ACC112 (cell line): ENCODE measurements at regions not wholly inside any gene's neighbourhood (a gene's known extent, or its start where the extent isn't known, plus 50 kb on each side); places are given as distances from the start of the nearest gene placed in this dataset.

Source experiments
- H2AFZ ChIP-seq: fragments of 200-600 bp; sonication (generic); one replicate; pipeline ENCODE4 v1.6.0; 2017; ENCODE audit warnings: antibody characterized with exemption, low read length; ENCODE audit not compliant: unreplicated experiment
- H3K27ac ChIP-seq: fragments of 200-600 bp; sonication (generic); 2 replicates; pipeline ENCODE4 v1.5.1; 2014; ENCODE audit warnings: low read depth, mild to moderate bottlenecking, antibody characterized with exemption, low read length, moderate library complexity
- H3K27me3 ChIP-seq: fragments of 200-600 bp; sonication (generic); 2 replicates; pipeline ENCODE4 v1.6.1; 2014; ENCODE audit warnings: mild to moderate bottlenecking, antibody characterized with exemption, low read length, moderate library complexity, mixed read lengths; ENCODE audit not compliant: insufficient read depth
- H3K36me3 ChIP-seq: fragments of 200-600 bp; sonication (generic); 2 replicates; pipeline ENCODE4 v1.6.1; 2016; ENCODE audit warnings: mild to moderate bottlenecking, antibody characterized with exemption, low read length, moderate library complexity, mixed read lengths; ENCODE audit not compliant: insufficient read depth
- H3K4me1 ChIP-seq: fragments of 200-600 bp; sonication (generic); one replicate; pipeline ENCODE4 v1.6.1; 2016; ENCODE audit warnings: low read length, mixed read lengths; ENCODE audit not compliant: insufficient read depth, unreplicated experiment, control insufficient read depth
- H3K4me3 ChIP-seq: fragments of 200-600 bp; sonication (generic); 2 replicates; pipeline ENCODE4 v1.5.1; 2014; ENCODE audit warnings: mild to moderate bottlenecking, low read depth, low read length
- H3K79me2 ChIP-seq: fragments of 200-600 bp; sonication (generic); one replicate; pipeline ENCODE4 v1.6.0; 2016; ENCODE audit warnings: low read length; ENCODE audit not compliant: control insufficient read depth, unreplicated experiment, insufficient read depth

DNA sequence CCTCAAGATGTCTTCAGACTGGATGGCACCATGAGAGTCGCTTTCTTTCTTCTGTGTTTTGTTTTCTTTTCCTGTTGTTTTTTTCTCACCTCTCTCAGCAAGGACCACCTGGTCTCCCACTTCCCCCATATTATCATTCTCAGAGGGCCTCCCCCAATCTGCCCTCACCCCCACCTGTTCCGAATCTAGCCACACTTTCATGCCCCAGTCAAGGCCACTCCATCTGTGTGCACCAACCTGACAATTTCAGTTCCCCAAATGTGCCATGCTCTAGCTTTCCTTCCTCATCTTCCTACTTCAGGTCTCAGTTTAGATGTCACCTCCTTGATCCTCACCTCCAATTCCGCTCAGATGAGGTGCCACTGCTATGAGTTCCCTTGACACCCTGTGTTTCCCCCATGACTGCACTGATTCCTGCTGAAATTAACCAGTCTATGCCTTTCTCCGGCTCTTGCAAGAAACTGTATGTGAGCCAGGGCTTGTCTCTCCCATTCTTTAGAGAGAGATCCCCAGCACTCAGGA lies 146.2 kb downstream of the PLPP3 start:
- no peak overlapping the region for H2AFZ ChIP-seq
- no peak overlapping the region for H3K4me3 ChIP-seq
- peaks cover 4% of the 10 kb centered on the region for H3K4me1 ChIP-seq
- H3K79me2 ChIP-seq: no peaks in the 10 kb centered on the region
- H3K27ac ChIP-seq: no peak overlapping the region
- no peaks in the 10 kb centered on the region for H3K36me3 ChIP-seq
- H3K27me3 ChIP-seq: no peaks in the 10 kb centered on the region

DNA sequence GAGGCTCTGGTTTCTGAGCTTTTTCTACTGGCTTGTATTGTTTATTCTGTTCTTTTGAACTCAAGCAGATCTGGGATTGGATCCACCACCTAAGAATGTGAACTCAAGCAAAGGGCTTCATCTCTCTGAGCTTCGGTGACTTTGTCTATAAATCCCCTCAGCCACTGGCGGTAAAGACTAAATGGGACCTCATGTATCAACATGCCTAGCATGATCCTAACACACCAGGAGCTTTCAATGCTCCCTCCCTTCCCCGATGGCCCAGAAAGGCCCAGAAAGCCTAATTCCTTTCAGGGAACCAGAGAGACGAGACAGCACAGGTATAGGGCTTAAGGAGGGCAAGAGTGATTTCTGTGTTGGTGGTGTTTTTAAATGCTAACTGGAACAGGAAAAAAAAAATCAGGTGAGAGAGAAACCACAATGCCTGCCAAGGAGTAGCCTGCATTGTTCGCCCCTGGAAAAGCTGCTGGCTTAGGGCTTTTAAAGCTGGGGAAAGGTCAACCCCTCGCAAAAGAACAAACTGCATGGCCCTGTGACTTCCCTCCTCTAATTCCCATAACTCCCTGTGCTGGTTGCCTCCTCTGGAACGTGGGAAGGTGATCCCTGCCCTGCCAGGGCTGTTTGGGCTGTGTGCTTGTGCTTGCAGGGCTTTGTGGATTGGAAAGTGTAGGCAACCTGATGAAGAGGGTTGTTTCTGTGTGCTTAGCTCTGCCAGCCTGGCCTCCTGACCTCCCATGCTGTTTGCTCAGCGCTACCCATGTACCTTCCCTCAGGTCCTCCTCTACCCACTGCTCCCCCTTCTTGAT lies 147.0 kb downstream of the PLPP3 start:
- Histone ChIP-seq H3K79me2 (no peaks in the 10 kb centered on the region), H3K4me1 (no peaks in the 10 kb centered on the region), H3K4me3 (no peak overlapping the region), H3K27ac (no peak overlapping the region), H3K27me3 (no peaks in the 10 kb centered on the region), H2AFZ (no peak overlapping the region), H3K36me3 (no peaks in the 10 kb centered on the region)

DNA sequence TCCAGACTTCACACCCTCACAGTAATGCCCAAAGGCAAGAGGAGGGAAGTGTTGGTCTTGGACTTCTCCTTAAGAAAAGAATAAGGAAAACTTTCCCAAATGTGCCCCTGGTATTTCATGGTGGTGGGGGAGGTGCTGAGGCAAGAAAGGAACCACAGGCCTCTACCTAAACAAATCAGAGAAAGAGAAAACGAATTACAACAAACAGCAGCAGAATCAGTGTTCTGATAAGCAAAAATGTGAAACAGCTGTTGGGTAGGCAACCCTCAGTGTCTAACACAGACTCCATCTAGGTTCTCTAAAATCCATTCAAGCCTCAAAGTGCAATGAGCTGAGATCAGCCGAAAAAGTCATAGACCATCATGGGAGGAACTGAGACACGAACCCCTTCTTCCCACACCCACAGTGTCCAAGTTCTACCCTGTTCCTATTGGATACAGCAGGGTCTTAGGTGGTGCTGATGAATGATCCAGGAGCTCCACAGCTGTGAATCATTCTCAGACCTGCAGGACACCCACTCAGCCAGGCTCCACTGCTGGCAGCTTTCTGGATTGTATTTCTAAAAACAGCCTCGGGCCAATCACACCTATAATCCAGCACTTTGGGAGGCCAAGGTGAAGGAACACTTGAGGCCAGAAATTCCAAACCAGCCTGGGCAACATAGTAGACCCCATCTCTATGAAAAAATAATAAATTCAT lies 149.1 kb downstream of the PLPP3 start:
- no peak overlapping the region for H2AFZ ChIP-seq
- no peak overlapping the region for H3K4me3 ChIP-seq
- no peaks in the 10 kb centered on the region for H3K27me3 ChIP-seq
- no peaks in the 10 kb centered on the region for H3K36me3 ChIP-seq
- no peaks in the 10 kb centered on the region for H3K79me2 ChIP-seq
- H3K4me1 ChIP-seq: peaks cover 6% of the 10 kb centered on the region
- H3K27ac ChIP-seq: no peak overlapping the region

DNA sequence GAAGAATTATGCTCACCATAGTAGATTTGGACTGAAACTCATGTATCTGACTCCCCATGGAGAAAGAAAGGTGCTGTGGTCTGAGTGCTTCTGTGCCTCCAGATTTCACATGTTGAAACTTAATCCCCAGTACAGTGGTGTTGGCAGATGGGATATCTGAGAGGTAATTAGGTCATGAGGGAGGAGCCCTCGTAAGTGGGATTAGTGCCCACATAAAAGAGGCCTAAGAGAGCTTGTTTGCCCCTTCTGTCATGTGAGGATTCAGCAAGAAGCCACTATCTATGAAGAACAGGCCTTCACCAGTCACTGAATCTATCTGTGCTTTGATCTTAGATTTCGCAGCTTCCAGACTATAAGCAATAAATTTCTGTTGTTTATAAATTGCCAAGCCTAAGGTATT lies 150.1 kb downstream of the PLPP3 start:
- Histone ChIP-seq H3K27me3 (no peaks in the 10 kb centered on the region), H3K4me1 (peaks cover 12% of the 10 kb centered on the region), H3K79me2 (no peaks in the 10 kb centered on the region), H3K36me3 (no peaks in the 10 kb centered on the region), H3K27ac (no peak overlapping the region), H2AFZ (no peak overlapping the region), H3K4me3 (no peak overlapping the region)

DNA sequence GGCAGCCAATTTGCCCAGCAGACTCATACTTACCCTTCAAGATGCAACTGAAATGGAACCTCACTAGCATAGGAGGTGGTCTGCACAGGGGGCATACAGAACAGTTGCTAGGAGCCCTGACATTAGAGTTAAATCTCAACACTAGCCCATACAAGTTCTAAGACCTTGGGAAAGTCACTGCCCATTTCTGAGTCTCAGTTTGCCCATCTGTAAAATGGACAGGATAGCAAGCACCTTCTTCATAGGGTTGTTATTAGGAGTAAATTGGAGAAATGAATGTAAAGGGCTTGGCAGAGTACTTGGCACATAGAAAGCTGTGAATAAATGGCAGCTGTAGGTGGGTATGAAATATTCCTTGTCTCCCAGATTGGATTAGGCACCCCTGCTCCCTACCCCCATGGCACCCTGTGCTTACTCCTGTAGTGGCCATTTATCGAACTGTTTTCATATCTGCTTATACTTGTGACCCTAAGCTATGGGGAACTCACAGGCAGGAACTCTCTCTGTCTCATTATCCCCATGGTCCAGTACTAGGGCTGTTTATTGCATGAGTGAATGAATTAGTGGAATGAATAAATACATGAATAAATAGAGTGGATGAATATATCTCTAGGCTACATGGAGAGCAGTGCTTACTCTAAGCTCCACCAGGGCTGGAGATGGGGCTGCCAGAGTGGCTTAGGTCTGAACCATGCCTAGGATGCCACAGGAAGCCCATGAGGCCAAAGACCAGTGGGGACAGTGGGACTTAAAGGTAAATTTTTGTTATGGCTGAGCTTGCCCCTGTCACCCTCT lies 152.6 kb downstream of the PLPP3 start:
- H3K79me2 ChIP-seq: no peaks in the 10 kb centered on the region
- no peaks in the 10 kb centered on the region for H3K36me3 ChIP-seq
- no peaks in the 10 kb centered on the region for H3K27me3 ChIP-seq
- no peak overlapping the region for H3K4me3 ChIP-seq
- no peak overlapping the region for H3K27ac ChIP-seq
- no peak overlapping the region for H2AFZ ChIP-seq
- H3K4me1 ChIP-seq: peaks cover 12% of the 10 kb centered on the region

DNA sequence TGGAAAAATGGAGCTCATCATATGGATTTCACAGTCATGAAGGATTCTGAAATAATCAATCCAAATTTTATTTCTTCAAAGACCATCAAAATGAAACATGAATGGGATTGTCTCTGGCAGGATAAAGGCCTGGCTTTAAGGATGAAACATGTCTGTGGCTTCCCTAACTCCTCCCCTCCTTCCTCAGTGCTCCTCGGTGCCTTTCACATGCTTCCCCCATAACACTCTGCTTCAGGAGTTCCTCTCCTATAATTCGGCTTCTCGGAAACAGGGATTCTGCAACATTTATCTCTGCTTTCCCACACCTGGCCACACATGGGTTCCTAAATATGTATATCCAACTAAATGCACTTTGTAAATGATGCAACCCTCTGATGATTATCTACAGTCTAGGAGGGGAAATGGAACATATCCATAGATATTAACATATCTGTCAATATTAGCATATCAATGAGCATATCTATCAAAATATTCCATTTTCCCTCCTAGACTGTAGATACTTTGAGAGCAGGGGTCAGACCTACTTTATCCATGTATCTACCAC lies 153.8 kb downstream of the PLPP3 start:
- Histone ChIP-seq H3K27ac (no peak overlapping the region), H3K4me1 (peaks cover 12% of the 10 kb centered on the region), H3K79me2 (no peaks in the 10 kb centered on the region), H3K27me3 (no peaks in the 10 kb centered on the region), H2AFZ (no peak overlapping the region), H3K36me3 (no peaks in the 10 kb centered on the region), H3K4me3 (no peak overlapping the region)

DNA sequence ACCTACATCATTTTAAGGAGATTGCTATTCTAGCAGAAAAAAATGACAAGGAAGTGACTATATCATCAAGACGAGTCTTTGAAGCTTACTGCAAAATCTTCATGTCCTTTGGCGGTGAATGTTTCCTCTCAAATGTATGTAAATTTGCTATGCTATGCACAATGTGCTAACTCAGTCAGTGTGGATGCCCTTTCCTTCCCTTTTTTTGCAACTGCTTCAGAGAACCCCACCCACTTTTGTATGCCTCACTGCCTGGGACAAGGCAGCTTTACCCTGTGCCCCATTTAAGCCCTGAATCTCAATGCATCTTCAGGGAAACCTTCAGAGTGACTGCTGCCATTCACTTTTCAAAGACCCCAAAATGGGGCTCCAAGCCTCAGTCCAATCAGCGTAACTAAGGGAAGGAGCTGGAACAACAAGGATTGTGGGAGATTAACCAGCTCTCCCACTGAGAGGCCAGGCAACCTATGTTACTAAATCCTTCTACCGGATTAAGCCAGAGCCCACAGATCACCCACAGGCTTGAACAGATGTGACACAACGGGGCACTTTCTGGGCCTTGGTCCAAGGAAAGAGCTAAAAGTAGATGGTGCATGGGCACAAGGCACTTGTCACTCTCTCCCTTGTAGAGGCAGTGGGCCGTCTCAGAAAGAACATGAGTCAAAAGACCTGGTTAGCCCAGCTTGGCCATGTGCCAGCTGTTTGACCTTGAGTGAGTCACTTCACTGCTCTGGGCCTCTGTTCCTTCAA lies 154.4 kb downstream of the PLPP3 start:
- H3K79me2 ChIP-seq: no peaks in the 10 kb centered on the region

DNA sequence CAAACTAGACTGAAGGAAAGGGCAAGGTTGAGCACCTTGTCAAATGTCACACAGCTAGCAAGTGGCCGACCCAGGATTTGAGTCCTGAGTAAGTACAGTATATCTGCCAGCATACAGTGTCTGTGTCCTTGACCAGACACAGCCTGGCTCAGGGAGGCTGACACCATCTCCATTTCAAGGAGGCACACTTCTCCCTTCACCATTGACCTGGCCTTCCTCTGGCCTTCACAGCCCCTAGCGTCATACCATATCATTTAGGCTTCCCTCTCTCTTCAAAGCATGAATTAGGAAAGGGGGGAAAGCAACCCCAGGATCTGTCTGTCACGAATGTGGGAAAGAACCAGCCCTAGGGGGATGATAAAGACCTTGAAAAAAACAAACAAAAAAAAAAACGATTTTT lies 155.6 kb downstream of the PLPP3 start:
- H3K4me1 ChIP-seq: peaks cover 12% of the 10 kb centered on the region

More for the DNA sequence above, 154.4 kb downstream of the PLPP3 start:
- Histone ChIP-seq H3K36me3 (no peaks in the 10 kb centered on the region), H3K27me3 (no peaks in the 10 kb centered on the region), H3K27ac (no peak overlapping the region), H3K4me3 (no peak overlapping the region), H3K4me1 (peaks cover 12% of the 10 kb centered on the region), H2AFZ (no peak overlapping the region)

DNA sequence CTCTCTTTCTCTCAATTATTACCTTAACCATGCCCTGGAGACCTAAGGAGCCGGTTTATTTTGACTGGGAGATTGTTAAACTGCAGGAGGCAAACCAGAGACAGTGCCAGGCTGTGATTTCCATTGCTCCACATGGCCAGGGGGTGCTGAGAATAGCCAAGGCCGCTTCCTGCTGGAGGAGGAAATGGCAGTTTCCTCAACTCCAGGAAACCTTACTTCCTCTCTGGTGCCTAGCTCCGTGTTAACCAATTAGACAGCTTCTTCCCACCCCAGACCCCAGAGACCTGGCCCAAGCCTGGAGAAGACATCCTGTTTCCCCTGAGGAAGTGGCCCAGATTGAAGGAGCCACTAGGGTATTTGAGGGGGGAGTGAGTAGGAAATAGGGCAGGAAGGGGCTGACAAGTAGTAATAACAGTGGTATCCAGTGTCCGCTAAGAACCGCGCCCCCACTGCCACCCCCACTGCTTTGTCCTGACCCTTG lies 161.2 kb downstream of the PLPP3 start:
- no peaks in the 10 kb centered on the region for H3K79me2 ChIP-seq
- no peak overlapping the region for H3K4me3 ChIP-seq
- no peak overlapping the region for H3K27ac ChIP-seq
- H2AFZ ChIP-seq: no peak overlapping the region
- no peaks in the 10 kb centered on the region for H3K4me1 ChIP-seq
- no peaks in the 10 kb centered on the region for H3K36me3 ChIP-seq
- H3K27me3 ChIP-seq: no peaks in the 10 kb centered on the region

More for the DNA sequence above, 155.6 kb downstream of the PLPP3 start:
- Histone ChIP-seq H3K27me3 (no peaks in the 10 kb centered on the region), H3K79me2 (no peaks in the 10 kb centered on the region), H3K36me3 (no peaks in the 10 kb centered on the region), H2AFZ (no peak overlapping the region), H3K27ac (no peak overlapping the region), H3K4me3 (no peak overlapping the region)

DNA sequence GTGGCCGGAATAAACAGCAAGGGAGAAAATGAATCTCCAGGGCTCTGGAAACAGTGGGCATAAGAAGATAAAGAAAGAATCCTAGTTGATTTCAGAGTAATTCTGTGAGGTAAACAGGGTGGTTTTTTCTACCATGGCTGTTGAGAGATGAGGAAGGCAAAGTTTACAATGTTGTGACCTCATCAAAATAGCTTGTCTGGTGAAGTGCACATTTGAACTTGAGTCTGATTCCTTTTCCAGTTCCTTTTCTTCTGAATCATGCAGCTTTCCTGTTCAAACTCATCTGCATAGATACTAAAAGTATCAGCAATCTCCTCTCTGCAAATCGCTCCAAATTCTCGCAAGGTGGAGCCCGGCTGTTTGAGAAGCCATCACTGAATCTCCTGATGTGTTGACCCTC lies 161.7 kb downstream of the PLPP3 start:
- Histone ChIP-seq H3K27me3 (no peaks in the 10 kb centered on the region), H3K79me2 (no peaks in the 10 kb centered on the region), H3K4me1 (no peaks in the 10 kb centered on the region), H3K27ac (no peak overlapping the region), H3K4me3 (no peak overlapping the region), H3K36me3 (no peaks in the 10 kb centered on the region), H2AFZ (no peak overlapping the region)
